A673 (cell line): ENCODE measurements at regions not wholly inside any gene's neighbourhood (a gene's known extent, or its start where the extent isn't known, plus 50 kb on each side); places are given as distances from the start of the nearest gene placed in this dataset.

Experiments
- BruUV-seq: library from RNA; stranded (reverse); fragments of 400-500 nt; replicated peaks from 2 replicates; lab custom pipeline; 2021; lab: Mats Ljungman, UMichigan
- CTCF ChIA-PET: fragments of 300-600 bp; sonication (Branson Sonifier 250); formaldehyde crosslinking; loops from one replicate; lab custom pipeline; 2022; ENCODE audit warnings: antibody characterized with exemption; lab: Charles Lee
- POLR2A ChIA-PET: fragments of 300-600 bp; sonication (Branson Sonifier 250); formaldehyde crosslinking; loops from one replicate; lab custom pipeline; 2022; ENCODE audit warnings: antibody characterized with exemption; ENCODE audit not compliant: low non-redundant PET; lab: Charles Lee
- DNase-seq: peaks from one replicate; pipeline ENCODE4 v3.0.0-alpha.2; 2015; ENCODE audit warnings: low spot score
- H3K27ac ChIP-seq: fragments of 200-600 bp; sonication (generic); 2 replicates; pipeline ENCODE4 v1.5.1; 2016; ENCODE audit warnings: mixed run types, low read depth, mild to moderate bottlenecking, mixed read lengths, antibody characterized with exemption, low read length; ENCODE audit not compliant: poor library complexity, severe bottlenecking
- H3K27me3 ChIP-seq: fragments of 200-600 bp; sonication (generic); replicated peaks from 2 replicates; pipeline ENCODE4 v1.6.1; 2017; ENCODE audit warnings: mixed run types, low read depth, mild to moderate bottlenecking, mixed read lengths, antibody characterized with exemption, low read length; ENCODE audit not compliant: insufficient read depth, poor library complexity
- H3K36me3 ChIP-seq: fragments of 200-600 bp; sonication (generic); 2 replicates; pipeline ENCODE4 v1.6.1; 2016; ENCODE audit warnings: mixed run types, mild to moderate bottlenecking, mixed read lengths, antibody characterized with exemption, low read length; ENCODE audit not compliant: insufficient read depth, poor library complexity, severe bottlenecking
- H3K4me1 ChIP-seq: fragments of 200-600 bp; sonication (generic); 2 replicates; pipeline ENCODE4 v1.6.1; 2017; ENCODE audit warnings: mixed run types, mild to moderate bottlenecking, mixed read lengths, antibody characterized with exemption, low read length; ENCODE audit not compliant: insufficient read depth, poor library complexity, severe bottlenecking
- H3K4me3 ChIP-seq: fragments of 200-600 bp; sonication (generic); 2 replicates; pipeline ENCODE4 v1.5.1; 2016; ENCODE audit warnings: low read depth, mixed run types, mild to moderate bottlenecking, mixed read lengths, low read length; ENCODE audit not compliant: poor library complexity, severe bottlenecking
- H3K9me3 ChIP-seq: fragments of 200-600 bp; sonication (generic); 2 replicates; pipeline ENCODE4 v1.6.1; 2016; ENCODE audit warnings: mixed run types, low read depth, mild to moderate bottlenecking, mixed read lengths, antibody characterized with exemption, low read length; ENCODE audit not compliant: poor library complexity, severe bottlenecking
- EZH2 ChIP-seq: fragments of 200-600 bp; sonication (generic); IDR thresholded peaks from 2 replicates; pipeline ENCODE4 v1.6.1; 2017; ENCODE audit warnings: borderline replicate concordance, low read depth, mild to moderate bottlenecking, mixed read lengths, antibody characterized with exemption, low read length; ENCODE audit not compliant: poor library complexity, severe bottlenecking
- intact Hi-C: fragments of 100-400 bp; cut with micrococcal nuclease; formaldehyde crosslinking; loops from one replicate; pipeline ENCODE4 v1.10.0; 2022; ENCODE audit not compliant: unreplicated experiment
- TF ChIP-seq, protein P1 (sequence below): fragments of 300-800, 200-600 bp; sonication (generic); conservative IDR thresholded peaks from 2 replicates; pipeline ENCODE4 v1.5.1; 2017; ENCODE audit warnings: low read depth, mild to moderate bottlenecking, antibody characterized with exemption, low read length, moderate library complexity, mixed read lengths

DNA sequence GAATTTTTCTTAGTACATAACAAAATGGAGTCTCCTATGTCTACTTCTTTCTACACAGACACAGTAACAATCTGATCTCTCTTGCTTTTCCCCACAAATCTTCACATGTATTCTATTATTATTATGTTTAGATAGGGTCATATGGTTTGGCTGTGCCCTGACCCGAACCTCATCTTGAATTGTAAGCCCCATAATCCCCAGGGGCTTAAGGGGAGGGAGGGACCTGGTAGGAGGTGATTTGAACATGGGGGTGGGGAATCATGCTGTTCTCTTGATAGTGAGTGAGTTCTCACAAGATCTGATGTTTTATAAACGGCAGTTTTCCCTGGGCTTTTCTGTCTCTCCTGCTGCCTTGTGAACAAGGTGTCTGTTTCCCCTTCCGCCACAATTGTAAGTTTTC lies 86.7 kb upstream of the SELENOK start:
- Histone ChIP-seq H3K27me3 (no peaks in the 10 kb centered on the region), H3K9me3 (no peaks in the 10 kb centered on the region), H3K4me3 (no peak overlapping the region), H3K4me1 (no peaks in the 10 kb centered on the region), H3K27ac (no peak overlapping the region), H3K36me3 (no peaks in the 10 kb centered on the region)
- BruUV-seq = no TSS peak
- DNase-seq = no peak
- TF ChIP-seq EZH2 = no peak
- TF ChIP-seq, protein P1, sequence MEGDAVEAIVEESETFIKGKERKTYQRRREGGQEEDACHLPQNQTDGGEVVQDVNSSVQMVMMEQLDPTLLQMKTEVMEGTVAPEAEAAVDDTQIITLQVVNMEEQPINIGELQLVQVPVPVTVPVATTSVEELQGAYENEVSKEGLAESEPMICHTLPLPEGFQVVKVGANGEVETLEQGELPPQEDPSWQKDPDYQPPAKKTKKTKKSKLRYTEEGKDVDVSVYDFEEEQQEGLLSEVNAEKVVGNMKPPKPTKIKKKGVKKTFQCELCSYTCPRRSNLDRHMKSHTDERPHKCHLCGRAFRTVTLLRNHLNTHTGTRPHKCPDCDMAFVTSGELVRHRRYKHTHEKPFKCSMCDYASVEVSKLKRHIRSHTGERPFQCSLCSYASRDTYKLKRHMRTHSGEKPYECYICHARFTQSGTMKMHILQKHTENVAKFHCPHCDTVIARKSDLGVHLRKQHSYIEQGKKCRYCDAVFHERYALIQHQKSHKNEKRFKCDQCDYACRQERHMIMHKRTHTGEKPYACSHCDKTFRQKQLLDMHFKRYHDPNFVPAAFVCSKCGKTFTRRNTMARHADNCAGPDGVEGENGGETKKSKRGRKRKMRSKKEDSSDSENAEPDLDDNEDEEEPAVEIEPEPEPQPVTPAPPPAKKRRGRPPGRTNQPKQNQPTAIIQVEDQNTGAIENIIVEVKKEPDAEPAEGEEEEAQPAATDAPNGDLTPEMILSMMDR = no peak
- intact Hi-C loops = no loop called here
- ChIA-PET CTCF (no interaction called here), POLR2A (no interaction called here)

DNA sequence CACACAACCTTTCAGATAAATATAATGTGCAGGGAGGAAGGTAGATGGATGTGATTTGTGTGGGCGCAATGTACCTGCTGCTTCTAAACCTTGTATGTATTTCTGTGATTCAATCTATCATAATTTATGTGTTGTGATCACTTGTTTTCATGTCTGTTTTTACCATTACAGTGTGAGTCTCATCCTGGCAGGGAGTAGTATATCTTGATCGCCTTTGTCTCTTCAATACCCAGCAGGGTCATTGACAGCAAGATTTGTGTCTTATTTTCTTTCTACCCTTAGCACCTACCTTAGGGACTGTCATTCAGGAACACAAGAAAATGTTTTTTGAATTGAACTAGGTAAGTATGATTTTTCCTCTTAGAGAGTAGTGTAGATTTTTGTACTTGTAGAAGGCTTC lies 83.7 kb upstream of the SELENOK start:
- intact Hi-C loops = no loop called here
- BruUV-seq = no TSS peak
- ChIA-PET CTCF (no interaction called here), POLR2A (no interaction called here)
- DNase-seq = no peak
- H3K4me3 ChIP-seq = no peak overlapping the region
- H3K36me3 ChIP-seq = no peaks in the 10 kb centered on the region
- no peak overlapping the region for H3K27ac ChIP-seq
- H3K27me3 ChIP-seq = no peaks in the 10 kb centered on the region
- H3K4me1 ChIP-seq = no peaks in the 10 kb centered on the region
- H3K9me3 ChIP-seq = no peaks in the 10 kb centered on the region
- TF ChIP-seq, protein P1 = no peak
- TF ChIP-seq EZH2 = no peak

DNA sequence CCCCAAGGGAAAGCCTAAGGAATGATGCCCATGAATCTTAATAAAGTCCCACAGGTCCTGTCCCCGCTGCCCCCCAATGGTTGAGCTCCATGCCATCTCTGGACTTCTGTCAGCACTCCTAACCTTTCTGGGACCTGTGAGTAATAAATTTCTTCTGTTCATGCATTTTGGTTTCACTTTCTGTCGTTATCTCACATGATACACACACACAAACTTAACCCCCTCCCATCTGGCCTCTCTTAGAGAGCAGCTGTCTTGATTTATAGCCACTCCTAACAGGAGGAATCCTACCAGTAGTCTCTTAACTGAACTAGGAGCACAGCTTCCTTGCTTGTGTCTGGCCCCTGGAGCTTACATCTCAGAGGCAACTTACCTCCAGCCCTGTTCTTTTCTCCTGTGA lies 82.7 kb upstream of the SELENOK start:
- Histone ChIP-seq H3K27me3 (no peaks in the 10 kb centered on the region), H3K4me3 (no peak overlapping the region), H3K4me1 (no peaks in the 10 kb centered on the region), H3K36me3 (no peaks in the 10 kb centered on the region), H3K9me3 (no peaks in the 10 kb centered on the region), H3K27ac (no peak overlapping the region)
- DNase-seq = no peak
- TF ChIP-seq, protein P1 = no peak
- no peak for TF ChIP-seq EZH2
- BruUV-seq = no TSS peak
- intact Hi-C loops = no loop called here
- CTCF ChIA-PET = no interaction called here
- POLR2A ChIA-PET = no interaction called here
